ACHN (cell line): ENCODE measurements at regions not wholly inside any gene's neighbourhood (a gene's known extent, or its start where the extent isn't known, plus 50 kb on each side); places are given as distances from the start of the nearest gene placed in this dataset.
"Not testable (repeated sequence)": the region's sequence is repeated elsewhere in the genome, so short reads cannot be mapped to it uniquely, and the experiment has no call there.

ENCODE experiments used
- DNase-seq: peaks from one replicate; pipeline ENCODE4 v3.0.0-alpha.2; 2015
- in situ Hi-C: cut with HindIII; loops from 2 replicates; pipeline ENCODE4 v1.10.0; 2017; ENCODE audit warnings: low sequenced_read_pairs, low pct_ligation_motif_present, low pct_unique_long_range_greater_than_20kb

DNA sequence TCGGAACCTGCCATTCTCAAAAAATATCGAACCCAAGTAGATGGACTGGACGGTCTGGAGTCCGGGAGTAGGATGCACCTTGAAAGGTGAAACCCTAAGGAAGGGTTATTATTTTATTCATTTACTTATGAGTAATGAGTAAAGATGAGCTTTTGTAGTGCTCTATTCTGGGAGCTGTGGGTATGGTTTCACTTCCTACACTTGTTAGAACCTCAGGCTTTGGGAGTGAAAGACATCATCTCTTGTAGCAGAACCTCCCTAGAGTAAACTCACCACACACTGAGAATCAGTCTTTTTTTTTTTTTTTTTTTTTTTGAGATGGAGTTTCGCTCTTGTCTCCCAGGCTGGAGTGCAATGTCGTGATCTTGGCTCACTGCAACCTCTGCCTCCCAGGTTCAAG lies 389.4 kb upstream of the AUTS2 start:
- in situ Hi-C loops, result no loop called here
- no peak for DNase-seq

GRCh38 chr7:69211336-69211735 lies 386.9 kb upstream of the AUTS2 start:
- no peak for DNase-seq
- in situ Hi-C loops, result no loop called here

- in situ Hi-C loops, result no loop called here
These were observed 386.5 kb upstream of the AUTS2 start for GRCh38 chr7:69211739-69212138.

DNA sequence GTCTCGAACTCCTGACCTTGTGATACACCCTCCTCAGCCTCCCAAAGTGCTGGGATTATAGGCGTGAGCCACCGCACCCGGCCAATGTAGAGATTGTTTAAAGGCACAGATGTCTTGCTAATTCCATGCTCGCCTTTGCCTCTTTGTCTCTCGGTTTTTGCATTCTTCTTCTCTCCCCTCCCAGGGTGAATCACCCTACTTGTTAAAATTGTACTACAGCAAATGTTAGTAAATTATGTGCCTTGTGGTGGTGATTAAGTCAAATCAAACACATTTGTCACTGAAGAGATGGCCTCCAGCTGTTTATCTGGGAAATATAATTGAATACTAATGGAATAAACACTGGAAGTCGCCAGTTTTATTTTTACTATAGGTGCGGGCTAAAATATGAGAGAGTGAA lies 384.4 kb upstream of the AUTS2 start:
- in situ Hi-C loops, result no loop called here
- no peak for DNase-seq

More at GRCh38 chr7:69211739-69212138, 386.5 kb upstream of the AUTS2 start:
- DNase-seq, result peak; percentile 9

- in situ Hi-C loops, DNase-seq: not testable (repeated sequence)
These were observed 382.8 kb upstream of the AUTS2 start for GRCh38 chr7:69215516-69215915.

GRCh38 chr7:69217516-69218350 lies 380.5 kb upstream of the AUTS2 start:
- no peak for DNase-seq
- in situ Hi-C loops, result no loop called here

- in situ Hi-C loops, result no loop called here
- DNase-seq, result no peak
These were observed 379.7 kb upstream of the AUTS2 start for GRCh38 chr7:69218576-69218975.

DNA sequence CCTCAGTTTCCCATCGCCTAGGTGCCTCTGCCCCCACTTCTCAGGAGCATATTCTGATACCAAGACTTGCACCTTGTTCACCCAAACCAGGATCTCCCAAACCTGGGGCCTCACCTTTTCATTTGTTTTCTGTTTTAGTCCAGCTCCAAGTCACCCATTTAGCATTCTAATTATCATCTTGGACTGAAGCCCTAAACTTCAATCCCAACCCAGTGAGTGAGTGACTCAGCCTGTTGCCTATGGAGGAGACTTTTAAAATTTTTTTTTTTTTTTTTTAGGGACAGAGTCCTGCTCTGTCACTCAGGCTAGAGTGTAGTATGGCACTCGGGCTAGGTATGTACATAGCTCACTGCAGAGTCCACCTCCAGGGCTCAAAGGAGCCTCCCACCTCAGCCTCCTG lies 378.9 kb upstream of the AUTS2 start:
- no peak for DNase-seq
- in situ Hi-C loops, result no loop called here

GRCh38 chr7:69225259-69225943 lies 372.9 kb upstream of the AUTS2 start:
- no peak for DNase-seq
- in situ Hi-C loops, result no loop called here

DNA sequence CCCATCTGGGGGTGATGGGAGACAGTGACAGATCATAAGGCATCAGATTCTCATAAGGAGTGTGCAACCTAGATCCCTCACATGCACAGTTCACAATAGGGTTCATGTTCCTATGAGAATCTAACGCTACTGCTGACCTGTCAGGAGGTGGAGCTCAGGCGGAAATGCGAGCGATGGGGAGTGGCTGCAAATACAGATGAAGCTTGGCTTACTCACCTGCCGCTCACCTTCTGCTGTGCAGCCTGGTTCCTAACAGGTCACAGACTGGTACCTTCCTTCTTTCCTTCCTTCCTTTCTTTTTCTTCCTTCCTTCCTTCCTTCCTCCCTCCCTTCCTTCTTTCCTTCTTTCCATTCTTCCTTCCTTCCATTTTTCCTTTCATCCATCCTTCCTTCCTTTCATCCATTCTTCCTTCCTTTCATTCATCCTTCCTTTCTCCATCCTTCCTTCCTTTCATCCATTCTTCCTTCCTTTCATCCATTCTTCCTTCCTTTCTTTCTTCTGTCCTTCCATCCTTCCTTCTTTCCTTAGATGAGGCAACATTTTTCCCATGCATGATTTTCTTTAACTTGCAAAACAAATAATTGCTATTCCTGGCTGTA lies 370.0 kb upstream of the AUTS2 start:
- in situ Hi-C loops, result no loop called here
- no peak for DNase-seq

- in situ Hi-C loops, result no loop called here
- no peak for DNase-seq
These were observed 365.6 kb upstream of the AUTS2 start for GRCh38 chr7:69232445-69233376.

GRCh38 chr7:69237541-69237940 lies 360.7 kb upstream of the AUTS2 start:
- in situ Hi-C loops, result no loop called here
- no peak for DNase-seq

DNA sequence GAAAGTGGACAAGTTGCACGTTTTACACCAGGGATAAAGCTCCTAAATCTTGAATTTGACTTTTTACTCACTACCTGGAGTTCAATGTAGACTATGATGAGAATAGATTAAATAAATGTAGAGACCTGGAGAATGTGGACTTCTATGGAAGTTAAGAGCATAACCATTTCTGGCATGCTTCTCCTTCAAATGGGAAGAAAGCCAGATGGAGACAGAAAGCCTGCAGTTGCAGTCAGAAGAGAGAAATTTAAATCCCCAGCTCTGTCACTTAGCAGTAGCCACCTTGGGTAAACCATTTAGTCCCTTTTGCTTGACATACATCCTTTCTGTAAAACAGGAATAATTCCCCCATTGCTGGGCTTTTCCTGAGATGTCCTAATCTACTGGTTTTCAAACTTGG lies 355.3 kb upstream of the AUTS2 start:
- in situ Hi-C loops, result no loop called here

DNA sequence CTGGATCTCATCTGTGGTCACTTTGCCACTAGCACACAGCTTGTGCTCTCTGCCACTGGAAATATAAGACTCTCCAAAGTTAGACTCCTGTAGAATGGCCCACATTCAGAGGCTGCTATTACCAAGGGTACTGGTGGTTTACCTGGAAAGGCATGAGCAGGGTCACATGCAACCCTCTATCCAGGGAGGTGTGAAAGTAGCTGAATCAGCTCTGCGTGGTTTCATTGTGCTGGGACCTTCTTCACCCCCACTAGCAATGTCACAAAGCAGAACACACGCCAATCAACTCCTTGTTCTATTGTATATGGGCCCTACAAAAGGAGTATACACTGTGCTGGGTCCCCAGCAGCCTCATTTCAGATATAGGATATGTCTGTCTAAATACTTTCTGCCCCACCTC lies 353.6 kb upstream of the AUTS2 start:
- in situ Hi-C loops, result no loop called here

More for the DNA sequence above, 355.3 kb upstream of the AUTS2 start:
- DNase-seq, result no peak

DNA sequence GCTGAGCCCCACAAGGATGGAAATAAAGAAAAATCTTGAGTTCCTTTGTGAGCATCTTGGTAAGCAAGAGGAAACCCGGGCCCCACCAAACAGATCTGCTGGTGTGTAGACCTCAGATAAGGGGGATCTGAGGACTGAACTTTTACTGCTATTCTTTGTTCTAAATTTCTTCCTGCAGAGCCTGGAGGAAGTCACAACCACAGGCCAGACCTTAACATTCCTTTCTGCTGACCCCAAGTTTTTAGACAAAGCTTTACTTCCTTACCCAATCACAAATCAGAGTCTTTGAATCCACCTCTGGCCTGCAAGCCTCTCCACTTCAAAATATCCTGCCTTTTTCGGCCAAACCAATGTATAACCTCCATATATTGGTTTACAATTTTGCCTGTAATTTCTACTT lies 352.6 kb upstream of the AUTS2 start:
- no peak for DNase-seq
- in situ Hi-C loops, result no loop called here

More for the DNA sequence above, 353.6 kb upstream of the AUTS2 start:
- DNase-seq, result no peak

GRCh38 chr7:69246758-69247157 lies 351.5 kb upstream of the AUTS2 start:
- in situ Hi-C loops, result no loop called here
- DNase-seq, result no peak

- in situ Hi-C loops, DNase-seq: not testable (repeated sequence)
These were observed 349.9 kb upstream of the AUTS2 start for GRCh38 chr7:69248382-69248828.

DNA sequence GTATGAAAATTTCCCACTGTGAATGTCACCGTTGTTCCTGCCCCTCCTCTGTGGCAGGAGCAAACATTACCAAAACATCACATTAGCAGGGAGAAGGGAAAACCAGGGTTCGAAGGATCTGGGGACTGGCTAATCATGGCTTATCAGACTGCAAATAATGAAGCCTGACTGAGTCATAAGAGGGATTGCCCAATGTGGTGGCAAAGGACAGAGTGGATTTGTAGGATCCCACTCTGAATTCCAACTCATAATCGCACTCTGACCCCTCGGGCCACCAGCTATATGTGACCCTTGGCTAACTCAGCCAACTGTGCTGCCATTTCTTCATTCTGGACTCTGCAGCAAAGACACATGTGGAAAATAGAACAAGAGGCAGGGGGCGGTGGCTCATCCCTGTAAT lies 347.3 kb upstream of the AUTS2 start:
- no peak for DNase-seq
- in situ Hi-C loops, result no loop called here
